ENCODE measurements at regions not wholly inside any gene's neighbourhood (a gene's known extent, or its start where the extent isn't known, plus 50 kb on each side); places are given as distances from the start of the nearest gene placed in this dataset.

GRCh38 chr18:27540111-27540510, 355.0 kb upstream of the CHST9 start:
- TF ChIP-seq CTCF (IDR thresholded peaks at IDR 0.05; ENCODE audit: insufficient read depth, low read length) = no peak
- no peak for TF ChIP-seq POLR2AphosphoS5 (IDR thresholded peaks at IDR 0.05; ENCODE audit: low read depth)

Measured in HL-60 (cell line).